ENCODE measurements at regions not wholly inside any gene's neighbourhood (a gene's known extent, or its start where the extent isn't known, plus 50 kb on each side); places are given as distances from the start of the nearest gene placed in this dataset.

GRCh38 chr16:13791095-13791494 is 128.9 kb upstream of the ERCC4 start:
- Histone ChIP-seq H3K36me3 (replicated peaks in 1 of 2; ENCODE audit: control insufficient read depth in 1 of 2, insufficient read depth in 2 of 2, low read length in 2 of 2) (no peaks in the 10 kb centered on the region), H2AFZ (ENCODE audit: insufficient read depth, low read depth, low read length, poor library complexity, severe bottlenecking) (no peak overlapping the region), H3K4me1 (ENCODE audit: control insufficient read depth in 1 of 2, insufficient read depth in 2 of 2, low read length in 2 of 2) (no peaks in the 10 kb centered on the region), H3K27me3 (ENCODE audit: control insufficient read depth in 2 of 2, insufficient read depth in 2 of 2, low read length in 2 of 2) (no peaks in the 10 kb centered on the region), H3K9me3 (replicated peaks in 1 of 2; ENCODE audit: control insufficient read depth in 1 of 2, insufficient read depth in 1 of 2, low read length in 2 of 2) (peaks cover 11 to 12% of the 10 kb centered on the region in 2 donors), H4K20me1 (ENCODE audit: insufficient read depth, low read length) (no peaks in the 10 kb centered on the region), H3K4me2 (replicated peaks; ENCODE audit: extremely low read depth, low read length, poor library complexity, severe bottlenecking) (no peak overlapping the region), H3K4me3 (replicated peaks in 1 of 3; ENCODE audit: low read depth in 2 of 3, low read length in 3 of 3) (no peak overlapping the region), H3K27ac (ENCODE audit: low read depth in 1 of 2, low read length in 2 of 2) (no peak overlapping the region), H3K9ac (ENCODE audit: insufficient read depth, low read length, poor library complexity, severe bottlenecking) (no peak overlapping the region), H3K79me2 (ENCODE audit: insufficient read depth, low read length) (no peaks in the 10 kb centered on the region)
- peaks cover 4 to 22% (median 13%) of the 10 kb centered on the region in 7 donors for H3K9me3 Mint-ChIP-seq
- H3K4me3 Mint-ChIP-seq, result no peak overlapping the region
- DNase-seq, result no peak
- intact Hi-C loops (cut with micrococcal nuclease), result no loop called here
- no peak for TF ChIP-seq CTCF (IDR thresholded peaks at IDR 0.05)
- no peaks in the 10 kb centered on the region for H3K4me1 Mint-ChIP-seq
- no peaks in the 10 kb centered on the region for H3K36me3 Mint-ChIP-seq
- H3K27ac Mint-ChIP-seq, result no peak overlapping the region
- H3K27me3 Mint-ChIP-seq (ENCODE audit: low read depth in 3 of 3), result peaks cover 0 to 2% (median 2%) of the 10 kb centered on the region in 3 donors
- no CpG with 5 or more reads among the region's 4 CpGs for WGBS (ENCODE audit: insufficient coverage)

- 33% methylated on average over 2 of the region's 3 CpGs for WGBS (ENCODE audit: insufficient coverage)
These were observed 126.0 kb upstream of the ERCC4 start for GRCh38 chr16:13793841-13794409.

More at GRCh38 chr16:13793841-13794409, 126.0 kb upstream of the ERCC4 start:
- Mint-ChIP-seq H3K27me3 (ENCODE audit: low read depth in 3 of 3) (peaks cover 2 to 4% (median 3%) of the 10 kb centered on the region in 3 donors), H3K4me1 (no peaks in the 10 kb centered on the region), H3K27ac (no peak overlapping the region), H3K4me3 (no peak overlapping the region), H3K36me3 (no peaks in the 10 kb centered on the region), H3K9me3 (peaks cover 5 to 21% (median 11%) of the 10 kb centered on the region in 7 donors)
- H3K4me3 ChIP-seq (replicated peaks in 1 of 3; ENCODE audit: low read depth in 2 of 3, low read length in 3 of 3), result no peak overlapping the region
- H3K79me2 ChIP-seq (ENCODE audit: insufficient read depth, low read length), result no peaks in the 10 kb centered on the region
- H4K20me1 ChIP-seq (ENCODE audit: insufficient read depth, low read length), result no peaks in the 10 kb centered on the region
- intact Hi-C loops (cut with micrococcal nuclease), result no loop called here
- no peak overlapping the region for H2AFZ ChIP-seq (ENCODE audit: insufficient read depth, low read depth, low read length, poor library complexity, severe bottlenecking)
- TF ChIP-seq CTCF (IDR thresholded peaks at IDR 0.05), result no peak
- H3K27me3 ChIP-seq (ENCODE audit: control insufficient read depth in 2 of 2, insufficient read depth in 2 of 2, low read length in 2 of 2), result no peaks in the 10 kb centered on the region
- H3K27ac ChIP-seq (ENCODE audit: low read depth in 1 of 2, low read length in 2 of 2), result no peak overlapping the region
- no peak for DNase-seq
- H3K9me3 ChIP-seq (replicated peaks in 1 of 2; ENCODE audit: control insufficient read depth in 1 of 2, insufficient read depth in 1 of 2, low read length in 2 of 2), result peaks cover 5 to 17% of the 10 kb centered on the region in 2 donors
- no peaks in the 10 kb centered on the region for H3K36me3 ChIP-seq (replicated peaks in 1 of 2; ENCODE audit: control insufficient read depth in 1 of 2, insufficient read depth in 2 of 2, low read length in 2 of 2)
- H3K9ac ChIP-seq (ENCODE audit: insufficient read depth, low read length, poor library complexity, severe bottlenecking), result no peak overlapping the region
- no peaks in the 10 kb centered on the region for H3K4me1 ChIP-seq (ENCODE audit: control insufficient read depth in 1 of 2, insufficient read depth in 2 of 2, low read length in 2 of 2)
- H3K4me2 ChIP-seq (replicated peaks; ENCODE audit: extremely low read depth, low read length, poor library complexity, severe bottlenecking), result no peak overlapping the region

Data from CD14-positive monocyte (primary cell).